A549 (cell line): ENCODE measurements at regions not wholly inside any gene's neighbourhood (a gene's known extent, or its start where the extent isn't known, plus 50 kb on each side); places are given as distances from the start of the nearest gene placed in this dataset.

ENCODE experiments used
- CBX2 ChIP-seq: fragments of 200-600 bp; sonication (generic); IDR thresholded peaks from 2 replicates; pipeline ENCODE4 v1.6.1; 2016; ENCODE audit warnings: low read depth, mild to moderate bottlenecking, borderline replicate concordance
- CHD2 ChIP-seq: fragments of 150-350 bp; IDR thresholded peaks from 2 replicates; pipeline ENCODE4 v1.6.1; 2014; ENCODE audit warnings: low read length; ENCODE audit not compliant: partially characterized antibody
- ESRRA ChIP-seq: fragments of 150-350 bp; IDR thresholded peaks from 2 replicates; pipeline ENCODE4 v1.6.1; 2014; ENCODE audit warnings: mild to moderate bottlenecking, low read length, borderline replicate concordance
- HOXB5 ChIP-seq: fragments of 250-450 bp; sonication (Bioruptor Pico); IDR thresholded peaks from 2 replicates; pipeline ENCODE4 v1.5.0; 2020; ENCODE audit warnings: mild to moderate bottlenecking, moderate library complexity
- KDM1A ChIP-seq: fragments of 200-600 bp; sonication (generic); IDR thresholded peaks from 2 replicates; pipeline ENCODE4 v1.6.1; 2016; ENCODE audit warnings: low read depth, mild to moderate bottlenecking
- KDM5A ChIP-seq: fragments of 200-600 bp; sonication (generic); IDR thresholded peaks from 2 replicates; pipeline ENCODE4 v1.6.1; 2016; ENCODE audit warnings: antibody characterized with exemption, mild to moderate bottlenecking
- MAFK ChIP-seq: fragments of 450-650 bp; IDR thresholded peaks from 2 replicates; pipeline ENCODE4 v1.6.1; 2014; ENCODE audit not compliant: partially characterized antibody
- POLR2A ChIP-seq: IDR thresholded peaks from 2 replicates; pipeline ENCODE4 v1.6.1; 2012; ENCODE audit warnings: mild to moderate bottlenecking, low read length
- POLR2AphosphoS2 ChIP-seq: conservative IDR thresholded peaks from 2 replicates; pipeline ENCODE4 v1.6.1; 2012; ENCODE audit warnings: low read length, improper control_type of control experiment, inconsistent platforms
- RFX5 ChIP-seq: fragments of 450-650 bp; IDR thresholded peaks from 2 replicates; pipeline ENCODE4 v1.7.1; 2014; ENCODE audit warnings: antibody characterized with exemption, mild to moderate bottlenecking, moderate library complexity
- ZC3H11A ChIP-seq: fragments of 450-650 bp; IDR thresholded peaks from 2 replicates; pipeline ENCODE4 v1.6.1; 2014; ENCODE audit warnings: antibody characterized with exemption, mild to moderate bottlenecking
- TF ChIP-seq, protein P1 (sequence below): fragments of >200 bp; sonication (Bioruptor Twin); formaldehyde crosslinking; IDR thresholded peaks from 3 replicates; pipeline ENCODE4 v1.5.1; 2016
- TF ChIP-seq, protein P2 (sequence below): IDR thresholded peaks from 2 replicates; pipeline ENCODE4 v1.6.1; 2012

DNA sequence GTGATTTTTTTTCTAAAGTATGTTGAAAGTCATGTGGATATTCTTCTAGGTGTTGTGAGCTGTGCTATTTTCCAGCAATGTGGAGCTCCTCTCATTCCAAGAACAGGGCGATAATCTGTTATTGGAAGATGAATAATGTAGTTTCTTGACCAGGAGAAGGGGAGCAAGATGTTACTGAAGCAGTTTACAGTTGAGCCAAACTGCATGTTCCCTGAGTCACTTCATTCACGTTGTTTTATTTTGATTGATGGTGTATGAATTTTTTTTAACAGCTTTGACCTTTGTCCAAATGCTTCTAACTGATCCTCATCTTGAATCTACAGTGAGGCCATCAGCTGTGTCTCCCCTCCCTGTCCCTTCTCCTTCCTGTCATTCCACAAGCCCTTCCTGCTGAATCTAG is 277.1 kb upstream of the KLF6 start:
- TF ChIP-seq POLR2A, result no peak
- no peak for TF ChIP-seq ZC3H11A
- TF ChIP-seq RFX5, result no peak
- TF ChIP-seq KDM1A, result no peak
- TF ChIP-seq, protein P1, sequence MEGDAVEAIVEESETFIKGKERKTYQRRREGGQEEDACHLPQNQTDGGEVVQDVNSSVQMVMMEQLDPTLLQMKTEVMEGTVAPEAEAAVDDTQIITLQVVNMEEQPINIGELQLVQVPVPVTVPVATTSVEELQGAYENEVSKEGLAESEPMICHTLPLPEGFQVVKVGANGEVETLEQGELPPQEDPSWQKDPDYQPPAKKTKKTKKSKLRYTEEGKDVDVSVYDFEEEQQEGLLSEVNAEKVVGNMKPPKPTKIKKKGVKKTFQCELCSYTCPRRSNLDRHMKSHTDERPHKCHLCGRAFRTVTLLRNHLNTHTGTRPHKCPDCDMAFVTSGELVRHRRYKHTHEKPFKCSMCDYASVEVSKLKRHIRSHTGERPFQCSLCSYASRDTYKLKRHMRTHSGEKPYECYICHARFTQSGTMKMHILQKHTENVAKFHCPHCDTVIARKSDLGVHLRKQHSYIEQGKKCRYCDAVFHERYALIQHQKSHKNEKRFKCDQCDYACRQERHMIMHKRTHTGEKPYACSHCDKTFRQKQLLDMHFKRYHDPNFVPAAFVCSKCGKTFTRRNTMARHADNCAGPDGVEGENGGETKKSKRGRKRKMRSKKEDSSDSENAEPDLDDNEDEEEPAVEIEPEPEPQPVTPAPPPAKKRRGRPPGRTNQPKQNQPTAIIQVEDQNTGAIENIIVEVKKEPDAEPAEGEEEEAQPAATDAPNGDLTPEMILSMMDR, result no peak
- TF ChIP-seq ESRRA, result no peak
- TF ChIP-seq MAFK, result no peak
- no peak for TF ChIP-seq POLR2AphosphoS2
- TF ChIP-seq HOXB5, result no peak
- TF ChIP-seq CBX2, result no peak
- TF ChIP-seq, protein P2, sequence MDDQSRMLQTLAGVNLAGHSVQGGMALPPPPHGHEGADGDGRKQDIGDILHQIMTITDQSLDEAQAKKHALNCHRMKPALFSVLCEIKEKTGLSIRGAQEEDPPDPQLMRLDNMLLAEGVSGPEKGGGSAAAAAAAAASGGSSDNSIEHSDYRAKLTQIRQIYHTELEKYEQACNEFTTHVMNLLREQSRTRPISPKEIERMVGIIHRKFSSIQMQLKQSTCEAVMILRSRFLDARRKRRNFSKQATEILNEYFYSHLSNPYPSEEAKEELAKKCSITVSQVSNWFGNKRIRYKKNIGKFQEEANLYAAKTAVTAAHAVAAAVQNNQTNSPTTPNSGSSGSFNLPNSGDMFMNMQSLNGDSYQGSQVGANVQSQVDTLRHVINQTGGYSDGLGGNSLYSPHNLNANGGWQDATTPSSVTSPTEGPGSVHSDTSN, result no peak
- TF ChIP-seq KDM5A, result no peak
- TF ChIP-seq CHD2, result no peak
